Memory B cell (primary cell): ENCODE measurements at regions not wholly inside any gene's neighbourhood (a gene's known extent, or its start where the extent isn't known, plus 50 kb on each side); places are given as distances from the start of the nearest gene placed in this dataset.
"Not testable (repeated sequence)": the region's sequence is repeated elsewhere in the genome, so short reads cannot be mapped to it uniquely, and the experiment has no call there.

Source experiments
- ATAC-seq: fragments of 150-1000 bp; cut with Tn5 transposase; 2 replicates; pipeline ENCODE4 v1.10.0; 2021; ENCODE audit warnings: low read depth, mild to moderate bottlenecking, moderate library complexity
- DNase-seq, 2 donors: peaks; one replicate each; pipeline ENCODE4 v3.0.0; 2022; ENCODE audit warnings: low spot score in 2 of 2
- H3K27ac Mint-ChIP-seq: one replicate; pipeline ENCODE4 v1.8.0; 2022; ENCODE audit warnings: mild to moderate bottlenecking, moderate library complexity, mixed read lengths
- H3K27me3 Mint-ChIP-seq: one replicate; pipeline ENCODE4 v1.8.0; 2022; ENCODE audit warnings: mixed read lengths
- H3K36me3 Mint-ChIP-seq: one replicate; pipeline ENCODE4 v1.8.0; 2022; ENCODE audit warnings: mild to moderate bottlenecking, mixed read lengths
- H3K4me1 Mint-ChIP-seq: one replicate; pipeline ENCODE4 v1.8.0; 2022; ENCODE audit warnings: mixed read lengths
- H3K4me3 Mint-ChIP-seq: one replicate; pipeline ENCODE4 v1.8.0; 2022; ENCODE audit warnings: mild to moderate bottlenecking, moderate library complexity, mixed read lengths
- H3K9me3 Mint-ChIP-seq: one replicate; pipeline ENCODE4 v1.8.0; 2022; ENCODE audit warnings: mixed read lengths

DNA sequence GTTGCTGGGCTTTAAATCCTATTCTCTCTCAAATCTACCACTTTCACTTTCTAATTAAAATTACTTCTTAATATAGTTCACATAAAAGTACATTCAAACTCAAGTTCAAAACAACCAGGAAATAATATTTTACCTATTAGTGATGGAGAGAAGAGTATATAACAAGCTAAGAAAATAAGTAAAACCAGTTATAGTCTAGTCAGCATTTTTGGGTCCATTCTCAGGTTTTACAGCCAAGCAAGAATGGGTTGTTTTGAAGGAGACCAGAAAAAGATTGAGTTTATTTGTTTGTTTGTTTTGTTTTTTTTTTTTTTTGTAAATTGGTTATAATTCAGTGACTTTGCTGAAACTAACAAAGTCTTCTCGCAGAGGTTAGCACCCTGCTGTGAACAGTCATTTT is 106.3 kb upstream of the PTPRZ1 start:
- no peak for DNase-seq
- Mint-ChIP-seq H3K27ac (no peak overlapping the region), H3K27me3 (no peaks in the 10 kb centered on the region), H3K9me3 (peaks cover 1% of the 10 kb centered on the region), H3K4me1 (no peaks in the 10 kb centered on the region), H3K4me3 (no peak overlapping the region), H3K36me3 (no peaks in the 10 kb centered on the region)
- no peak for ATAC-seq

DNA sequence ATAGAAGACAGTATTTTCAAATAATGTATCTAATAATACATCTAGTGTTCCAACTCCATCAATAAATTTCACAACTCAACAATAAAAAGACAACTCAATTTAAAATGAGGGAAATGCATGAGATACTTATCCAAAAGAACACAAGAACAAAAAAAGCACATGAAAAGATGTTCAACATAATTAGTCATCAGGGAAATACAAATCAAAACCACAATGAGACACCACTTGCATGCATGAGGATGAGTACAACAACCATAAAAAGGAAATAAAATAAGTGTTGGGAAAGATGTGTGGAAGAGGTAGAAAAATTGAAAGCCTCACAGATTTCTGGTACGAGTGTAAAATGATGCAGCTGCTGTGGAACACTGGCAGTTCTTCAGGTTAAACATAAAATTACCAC is 111.6 kb upstream of the PTPRZ1 start:
- DNase-seq (no peak), ATAC-seq (no peak)
- Mint-ChIP-seq H3K9me3 (peaks cover 1% of the 10 kb centered on the region), H3K4me1 (no peaks in the 10 kb centered on the region), H3K36me3 (no peaks in the 10 kb centered on the region), H3K4me3 (no peak overlapping the region), H3K27ac (no peak overlapping the region), H3K27me3 (peaks cover 2% of the 10 kb centered on the region)

DNA sequence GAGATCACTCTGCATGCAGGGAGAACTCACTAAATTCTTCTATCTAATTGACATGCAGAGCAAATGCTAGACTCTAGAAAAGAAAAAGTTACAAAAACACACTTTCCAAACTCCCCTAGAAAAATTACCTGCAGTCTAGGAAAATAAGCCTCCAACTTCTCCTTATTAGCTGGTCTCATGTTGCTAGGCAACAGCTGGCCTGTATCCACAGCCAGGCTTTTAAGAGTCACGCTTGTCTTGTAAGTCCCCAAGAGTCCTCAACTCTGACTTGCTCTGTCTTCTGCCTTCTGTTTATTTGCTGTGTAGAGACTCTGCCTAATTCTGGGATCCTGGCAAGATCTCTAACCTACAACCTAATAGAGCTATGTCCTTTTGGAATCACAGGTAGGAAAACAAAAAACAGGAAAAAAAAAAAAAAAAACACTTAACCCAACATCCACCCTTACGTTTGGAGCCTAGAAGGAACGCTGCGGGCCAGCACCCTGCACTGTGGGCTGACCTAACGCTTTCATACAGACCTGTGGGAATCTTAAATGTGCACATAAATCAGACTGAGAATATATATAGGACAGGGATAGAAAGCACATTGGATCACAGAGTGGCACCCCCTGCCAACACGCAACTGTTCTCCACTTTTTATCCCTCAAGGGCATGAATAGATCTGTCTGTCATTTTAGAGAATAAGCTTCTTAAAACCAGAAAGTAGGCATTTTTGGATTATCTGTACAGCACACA is 117.0 kb upstream of the PTPRZ1 start:
- Mint-ChIP-seq H3K4me1 (no peaks in the 10 kb centered on the region), H3K4me3 (no peak overlapping the region), H3K9me3 (peaks cover 3% of the 10 kb centered on the region), H3K27me3 (peaks cover 7% of the 10 kb centered on the region), H3K27ac (no peak overlapping the region), H3K36me3 (no peaks in the 10 kb centered on the region)
- no peak for DNase-seq
- ATAC-seq: no peak

DNA sequence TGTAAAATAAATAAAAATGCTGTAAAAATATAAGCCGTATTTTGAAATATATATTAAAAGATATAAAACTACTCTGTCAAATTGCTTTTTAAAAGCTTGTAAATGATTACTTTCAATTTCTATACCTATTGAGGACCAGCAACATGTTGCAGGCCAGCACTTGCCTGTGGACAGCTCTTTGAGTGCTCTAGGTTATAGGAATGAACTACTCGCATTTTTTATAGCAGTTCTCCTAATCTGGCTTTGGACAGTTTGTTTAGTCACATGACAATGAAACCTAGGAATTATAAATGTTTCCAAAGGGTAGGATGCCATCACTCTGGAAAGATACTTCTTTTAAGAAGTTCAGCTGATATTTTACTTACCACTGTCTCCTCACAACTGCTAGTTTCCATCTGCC is 117.7 kb upstream of the PTPRZ1 start:
- peaks cover 7% of the 10 kb centered on the region for H3K27me3 Mint-ChIP-seq
- H3K9me3 Mint-ChIP-seq: peaks cover 3% of the 10 kb centered on the region
- no peak overlapping the region for H3K27ac Mint-ChIP-seq
- H3K4me1 Mint-ChIP-seq: no peaks in the 10 kb centered on the region
- ATAC-seq (no peak), DNase-seq (no peak)
- H3K36me3 Mint-ChIP-seq: no peaks in the 10 kb centered on the region
- no peak overlapping the region for H3K4me3 Mint-ChIP-seq

DNA sequence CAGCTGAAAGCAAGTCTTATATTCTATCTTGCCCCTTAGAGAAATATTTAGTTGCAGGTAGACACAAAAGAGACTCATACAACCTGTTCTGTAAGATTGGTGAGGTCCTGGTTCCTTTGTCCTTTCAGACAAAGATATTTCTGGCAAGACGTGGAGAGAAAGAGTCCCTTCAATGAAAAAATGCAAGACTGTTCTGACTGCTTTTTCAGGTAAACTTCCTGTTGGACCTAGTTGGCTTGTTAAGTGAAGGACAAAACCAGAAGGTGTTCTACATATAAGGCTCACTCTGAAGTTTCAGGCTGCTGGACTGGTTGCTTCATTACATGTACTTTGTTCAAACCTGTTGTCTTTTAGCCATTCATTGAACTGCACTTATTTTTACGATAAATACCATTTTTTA is 119.0 kb upstream of the PTPRZ1 start:
- Mint-ChIP-seq H3K9me3 (peaks cover 3% of the 10 kb centered on the region), H3K27me3 (peaks cover 7% of the 10 kb centered on the region), H3K4me1 (no peaks in the 10 kb centered on the region), H3K4me3 (no peak overlapping the region), H3K36me3 (no peaks in the 10 kb centered on the region), H3K27ac (no peak overlapping the region)
- ATAC-seq (no peak), DNase-seq (no peak)

DNA sequence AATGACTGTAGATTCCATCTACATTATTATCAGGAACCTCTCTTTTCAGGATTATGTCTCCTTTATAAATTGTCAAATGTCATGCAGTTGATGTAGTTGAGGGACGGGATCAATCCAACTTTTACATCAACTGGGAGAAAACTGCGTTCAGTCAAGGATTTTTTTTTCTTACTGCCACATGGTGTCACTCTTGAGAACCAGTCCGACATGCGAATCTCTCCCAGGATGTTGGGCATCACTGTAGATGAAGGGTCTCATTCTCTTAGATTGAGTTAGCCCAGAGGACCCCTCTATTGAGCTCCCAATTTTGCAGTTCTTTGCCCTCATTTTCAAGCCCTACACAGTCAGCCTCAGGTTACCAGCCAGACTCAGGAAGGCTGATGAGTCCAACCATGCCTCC is 120.3 kb upstream of the PTPRZ1 start:
- Mint-ChIP-seq H3K4me1 (no peaks in the 10 kb centered on the region), H3K36me3 (no peaks in the 10 kb centered on the region), H3K27me3 (peaks cover 5% of the 10 kb centered on the region), H3K4me3 (no peak overlapping the region), H3K9me3 (peaks cover 2% of the 10 kb centered on the region), H3K27ac (no peak overlapping the region)
- DNase-seq: no peak
- no peak for ATAC-seq

DNA sequence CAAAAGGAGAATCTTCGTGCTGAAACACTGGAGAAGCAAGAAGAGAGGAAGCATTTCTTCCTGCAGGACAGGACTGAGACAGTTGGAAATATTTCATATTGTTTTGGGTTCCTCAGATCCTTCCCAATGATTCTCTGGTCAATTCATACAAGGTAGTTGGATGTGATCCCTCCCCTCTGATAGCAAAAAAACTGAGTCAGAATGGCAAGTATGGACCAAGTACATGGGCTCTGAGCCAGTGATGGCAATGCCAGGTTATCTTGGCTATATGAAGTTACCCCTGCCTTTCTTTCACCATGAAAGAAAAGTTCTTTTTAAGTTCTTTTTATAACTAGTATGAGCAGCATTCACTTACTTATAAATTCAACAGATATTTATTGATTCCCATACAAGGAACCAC is 124.4 kb upstream of the PTPRZ1 start:
- H3K4me1 Mint-ChIP-seq: no peaks in the 10 kb centered on the region
- DNase-seq (no peak), ATAC-seq (no peak)
- H3K4me3 Mint-ChIP-seq: no peak overlapping the region
- no peaks in the 10 kb centered on the region for H3K36me3 Mint-ChIP-seq
- no peak overlapping the region for H3K27ac Mint-ChIP-seq
- H3K27me3 Mint-ChIP-seq: peaks cover 3% of the 10 kb centered on the region
- H3K9me3 Mint-ChIP-seq: peaks cover 2% of the 10 kb centered on the region

DNA sequence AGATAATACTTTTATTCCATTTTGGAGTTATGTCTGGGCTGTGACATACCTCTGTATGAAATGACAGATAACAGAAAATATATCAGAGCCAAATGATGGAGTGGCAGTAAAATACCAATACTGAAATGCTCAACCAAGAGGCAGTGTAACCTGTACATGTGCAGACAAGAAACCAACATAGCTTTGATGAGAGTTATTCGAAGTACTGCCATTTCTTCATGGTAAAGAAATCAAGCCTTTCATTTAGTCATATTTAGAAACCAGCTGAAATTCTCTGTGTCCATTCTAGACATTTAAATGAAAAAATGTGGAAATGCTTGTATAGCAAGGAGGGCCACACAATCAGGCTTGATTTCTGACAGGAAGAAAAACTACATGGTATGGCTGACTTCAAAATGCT is 127.1 kb upstream of the PTPRZ1 start:
- no peak for DNase-seq
- no peaks in the 10 kb centered on the region for H3K4me1 Mint-ChIP-seq
- no peak overlapping the region for H3K4me3 Mint-ChIP-seq
- H3K27ac Mint-ChIP-seq: no peak overlapping the region
- H3K27me3 Mint-ChIP-seq: no peaks in the 10 kb centered on the region
- no peak for ATAC-seq
- H3K36me3 Mint-ChIP-seq: no peaks in the 10 kb centered on the region
- H3K9me3 Mint-ChIP-seq: no peaks in the 10 kb centered on the region

DNA sequence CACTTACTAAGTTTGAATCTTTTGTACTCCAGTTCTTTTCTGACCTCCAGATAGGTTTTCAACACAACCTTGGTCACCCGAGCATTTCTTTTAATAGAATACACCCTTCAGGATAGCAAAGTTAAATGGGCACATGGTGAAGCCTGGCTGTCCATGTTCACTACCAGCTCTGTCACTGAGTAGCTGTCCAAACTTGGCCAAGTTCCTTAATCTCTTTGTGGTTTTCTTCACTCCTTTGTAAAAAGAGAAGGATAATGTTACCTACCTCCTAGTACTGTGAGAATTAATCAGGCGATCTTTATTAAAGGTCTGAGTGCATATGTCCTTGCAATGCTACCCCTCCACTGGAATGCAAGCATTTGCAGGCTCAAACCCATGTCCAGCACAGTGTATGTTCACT is 128.1 kb upstream of the PTPRZ1 start:
- H3K27me3 Mint-ChIP-seq: no peaks in the 10 kb centered on the region
- no peak for ATAC-seq
- H3K4me1 Mint-ChIP-seq: no peaks in the 10 kb centered on the region
- no peaks in the 10 kb centered on the region for H3K9me3 Mint-ChIP-seq
- no peaks in the 10 kb centered on the region for H3K36me3 Mint-ChIP-seq
- H3K4me3 Mint-ChIP-seq: no peak overlapping the region
- H3K27ac Mint-ChIP-seq: no peak overlapping the region
- DNase-seq: no peak

DNA sequence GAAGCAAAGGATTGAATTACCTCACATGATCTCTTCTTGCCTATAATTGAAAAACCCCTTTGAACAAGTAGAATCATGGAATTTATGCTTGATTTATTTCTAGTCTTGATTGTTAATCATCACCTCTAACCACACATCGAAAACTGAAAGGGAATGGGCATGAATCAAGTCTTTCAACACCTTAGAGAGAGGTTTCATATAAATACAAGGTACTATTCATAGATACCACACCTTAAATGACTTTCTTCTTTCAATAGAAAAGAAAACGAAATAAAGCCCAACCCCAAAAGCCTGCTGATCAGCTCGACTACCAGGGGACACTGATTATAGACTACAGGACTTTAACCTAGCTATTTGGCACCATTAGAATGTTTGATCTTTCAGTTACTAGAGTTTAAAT is 128.6 kb upstream of the PTPRZ1 start:
- no peak for ATAC-seq
- no peaks in the 10 kb centered on the region for H3K4me1 Mint-ChIP-seq
- H3K27me3 Mint-ChIP-seq: no peaks in the 10 kb centered on the region
- H3K36me3 Mint-ChIP-seq: no peaks in the 10 kb centered on the region
- H3K9me3 Mint-ChIP-seq: no peaks in the 10 kb centered on the region
- DNase-seq: no peak
- no peak overlapping the region for H3K27ac Mint-ChIP-seq
- H3K4me3 Mint-ChIP-seq: no peak overlapping the region

DNA sequence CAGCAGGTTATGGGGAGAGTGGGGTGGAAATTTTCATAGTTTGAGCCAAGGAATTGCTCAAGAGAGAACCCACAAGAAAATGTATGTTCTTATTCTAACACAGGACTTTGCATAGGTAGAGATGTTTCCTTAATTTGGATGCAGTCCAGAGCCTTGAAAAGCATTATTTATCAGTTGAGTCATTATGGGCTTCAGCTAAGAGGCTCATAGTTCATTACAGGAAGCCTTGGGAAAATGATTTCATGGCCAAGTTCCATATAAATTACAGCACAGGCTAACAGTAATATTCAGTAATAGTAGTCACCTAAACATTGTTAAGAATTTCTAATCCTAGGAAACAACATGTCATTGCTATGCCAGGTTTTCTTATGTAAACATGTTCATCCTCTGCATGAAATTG is 131.1 kb upstream of the PTPRZ1 start:
- no peaks in the 10 kb centered on the region for H3K36me3 Mint-ChIP-seq
- DNase-seq: no peak
- ATAC-seq: no peak
- H3K4me1 Mint-ChIP-seq: no peaks in the 10 kb centered on the region
- H3K27me3 Mint-ChIP-seq: no peaks in the 10 kb centered on the region
- H3K27ac Mint-ChIP-seq: no peak overlapping the region
- H3K4me3 Mint-ChIP-seq: no peak overlapping the region
- H3K9me3 Mint-ChIP-seq: no peaks in the 10 kb centered on the region

DNA sequence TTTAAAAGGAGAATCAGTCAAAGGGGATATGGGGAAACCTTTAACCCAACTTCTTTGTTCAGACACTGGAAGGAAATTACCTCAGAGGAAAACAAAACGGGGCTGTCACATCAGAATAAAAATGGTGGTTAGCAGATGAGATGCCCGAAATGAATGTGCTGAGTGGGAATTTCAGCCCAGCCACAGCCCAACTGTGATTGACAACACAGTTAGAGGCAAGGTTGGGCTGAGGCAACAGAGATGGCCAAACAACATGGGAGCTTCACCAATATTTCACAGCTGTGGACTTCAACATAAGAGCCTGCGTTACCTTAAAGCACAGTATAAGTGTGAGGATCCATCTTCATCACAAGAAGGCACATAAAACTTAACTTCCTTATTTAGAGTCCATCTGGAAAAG is 133.5 kb upstream of the PTPRZ1 start:
- no peaks in the 10 kb centered on the region for H3K36me3 Mint-ChIP-seq
- no peaks in the 10 kb centered on the region for H3K9me3 Mint-ChIP-seq

DNA sequence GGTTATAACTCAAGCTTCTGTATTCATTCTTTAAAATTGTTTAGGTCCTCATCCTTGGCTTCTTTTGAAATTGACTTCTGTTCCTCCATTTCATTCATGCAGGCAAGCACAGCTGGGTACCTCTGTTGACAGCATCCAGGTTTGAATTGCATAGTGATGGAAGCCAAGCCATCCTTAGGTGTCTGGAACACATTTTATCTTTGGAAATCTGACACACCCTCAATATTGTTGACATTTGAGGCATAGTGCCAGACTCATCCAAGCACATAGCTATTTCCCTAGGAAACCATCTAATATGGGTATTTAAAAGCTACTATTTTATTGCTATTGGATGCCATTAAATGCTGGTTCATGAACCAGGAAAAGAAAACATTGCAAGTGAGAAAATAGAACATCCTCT is 142.1 kb upstream of the PTPRZ1 start:
- ATAC-seq: no peak
- no peak for DNase-seq
- no peak overlapping the region for H3K27ac Mint-ChIP-seq
- H3K4me3 Mint-ChIP-seq: no peak overlapping the region
- H3K4me1 Mint-ChIP-seq: no peaks in the 10 kb centered on the region
- H3K9me3 Mint-ChIP-seq: peaks cover 9% of the 10 kb centered on the region
- H3K27me3 Mint-ChIP-seq: no peaks in the 10 kb centered on the region
- no peaks in the 10 kb centered on the region for H3K36me3 Mint-ChIP-seq

More for the DNA sequence above, 133.5 kb upstream of the PTPRZ1 start:
- DNase-seq (no peak), ATAC-seq (no peak)
- Mint-ChIP-seq H3K4me1 (no peaks in the 10 kb centered on the region), H3K27me3 (no peaks in the 10 kb centered on the region), H3K4me3 (no peak overlapping the region), H3K27ac (no peak overlapping the region)

DNA sequence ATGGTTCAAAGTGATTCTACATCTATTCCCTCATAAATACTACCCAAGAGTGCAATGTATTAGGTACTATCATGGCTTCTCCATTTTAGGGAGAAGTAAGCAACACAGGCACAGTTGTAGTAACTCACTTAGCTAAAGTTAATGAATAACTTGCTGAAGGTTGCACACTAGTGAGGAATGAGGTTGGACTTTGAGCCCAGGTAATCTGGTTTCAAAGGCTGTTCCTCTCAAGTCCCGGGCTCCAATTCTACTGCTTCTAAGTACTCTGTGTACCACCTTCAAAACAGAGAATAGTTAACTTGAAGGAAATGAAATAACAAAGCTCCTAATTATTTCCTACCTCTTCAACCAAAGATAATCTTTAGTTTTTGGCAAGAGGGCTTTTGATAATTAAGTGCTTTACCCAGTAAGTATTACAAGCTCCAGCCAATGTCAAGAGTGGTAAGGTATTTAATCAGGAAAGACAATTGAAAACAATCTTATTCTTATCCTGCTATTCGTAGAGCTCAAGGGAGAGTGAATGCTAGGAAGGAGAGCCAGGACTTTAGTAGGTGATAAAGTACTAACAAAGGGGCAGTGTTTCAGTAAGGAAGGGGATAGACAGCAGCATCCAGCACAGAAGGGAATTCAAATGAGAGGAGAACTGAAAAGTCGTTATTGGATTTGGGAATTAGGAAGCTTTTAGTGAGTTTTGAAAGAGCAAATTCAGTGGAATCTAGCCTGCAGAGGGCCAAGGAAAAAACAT is 158.2 kb upstream of the PTPRZ1 start:
- H3K27me3 Mint-ChIP-seq: peaks cover 2% of the 10 kb centered on the region

DNA sequence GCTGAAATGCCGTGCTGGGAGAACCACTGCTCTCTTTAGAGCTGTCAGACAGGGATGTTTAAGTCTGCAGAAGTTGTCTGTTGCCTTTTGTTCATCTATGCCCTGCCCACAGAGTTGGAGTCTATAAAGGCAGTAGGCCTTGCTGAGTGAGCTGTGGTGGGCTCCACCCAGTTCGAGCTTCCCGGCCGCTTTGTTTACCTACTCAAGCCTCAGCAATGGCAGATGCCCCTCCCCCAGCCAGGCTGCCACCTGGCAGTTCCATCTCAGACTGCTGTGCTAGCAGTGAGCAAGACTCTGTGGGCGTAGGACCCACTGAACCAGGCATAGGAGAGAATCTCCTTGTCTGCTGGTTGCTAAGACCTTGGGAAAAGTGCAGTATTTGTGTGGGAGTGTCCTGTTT is 160.0 kb upstream of the PTPRZ1 start:
- not testable (repeated sequence) for H3K4me1 Mint-ChIP-seq, H3K4me3 Mint-ChIP-seq, DNase-seq, H3K27me3 Mint-ChIP-seq, ATAC-seq, H3K27ac Mint-ChIP-seq, H3K9me3 Mint-ChIP-seq, H3K36me3 Mint-ChIP-seq

More for the DNA sequence above, 158.2 kb upstream of the PTPRZ1 start:
- Mint-ChIP-seq H3K4me1 (no peaks in the 10 kb centered on the region), H3K4me3 (no peak overlapping the region), H3K9me3 (peaks cover 3% of the 10 kb centered on the region), H3K36me3 (no peaks in the 10 kb centered on the region), H3K27ac (no peak overlapping the region)
- DNase-seq (no peak), ATAC-seq (no peak)
